ENCODE measurements at regions not wholly inside any gene's neighbourhood (a gene's known extent, or its start where the extent isn't known, plus 50 kb on each side); places are given as distances from the start of the nearest gene placed in this dataset.

DNA sequence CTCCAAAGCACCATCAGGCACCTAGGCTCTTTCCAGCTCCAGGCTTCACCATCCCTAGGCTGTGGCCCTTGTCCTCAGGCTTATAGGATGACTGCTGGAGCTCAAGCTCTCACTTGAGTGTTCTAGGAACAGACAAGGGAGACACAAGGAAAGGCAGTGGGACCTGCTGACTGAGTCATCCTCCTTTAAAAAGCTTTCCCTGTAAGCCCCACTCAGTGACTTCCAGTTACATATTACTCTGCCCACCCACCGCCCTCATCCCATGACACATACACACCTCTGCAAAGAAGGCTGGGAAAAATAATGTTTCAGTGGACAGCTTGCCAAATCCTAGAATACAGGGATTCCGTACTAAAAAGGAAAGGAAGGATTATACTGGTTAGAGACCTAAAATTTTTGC lies 154.2 kb upstream of the ZNF366 start (continued):
- no peak for TF ChIP-seq TBP (IDR thresholded peaks at IDR 0.05; ENCODE audit: low read depth, low read length)
- no peak for TF ChIP-seq SP4 (IDR thresholded peaks at IDR 0.05; ENCODE audit: low read length)
- TF ChIP-seq SRF (IDR thresholded peaks at IDR 0.05; ENCODE audit: low read depth, low read length), result no peak
- no peak for TF ChIP-seq SIN3A (conservative IDR thresholded peaks at IDR 0.05 in 1 of 2, IDR thresholded peaks at IDR 0.05 in 1 of 2; ENCODE audit: low read depth in 1 of 2, low read length in 2 of 2)
- TF ChIP-seq BRCA1 (IDR thresholded peaks at IDR 0.05; ENCODE audit: low read depth, low read length), result no peak
- no peak for TF ChIP-seq HDAC2 (IDR thresholded peaks at IDR 0.05; ENCODE audit: borderline replicate concordance in 1 of 2, low read depth in 2 of 2, low read length in 2 of 2)
- no peak for TF ChIP-seq SP2 (IDR thresholded peaks at IDR 0.05; ENCODE audit: low read length)
- no peak for TF ChIP-seq CHD1 (IDR thresholded peaks at IDR 0.05; ENCODE audit: low read depth, low read length)
- no peak for TF ChIP-seq POLR2AphosphoS5 (IDR thresholded peaks at IDR 0.05; ENCODE audit: low read depth, low read length)
- TF ChIP-seq KDM5A (IDR thresholded peaks at IDR 0.05; ENCODE audit: low read length), result no peak
- TF ChIP-seq ASH2L (IDR thresholded peaks at IDR 0.05; ENCODE audit: low read length), result no peak
- no peak for TF ChIP-seq SP1 (IDR thresholded peaks at IDR 0.05; ENCODE audit: low read depth, low read length)
- TF ChIP-seq, protein P1, sequence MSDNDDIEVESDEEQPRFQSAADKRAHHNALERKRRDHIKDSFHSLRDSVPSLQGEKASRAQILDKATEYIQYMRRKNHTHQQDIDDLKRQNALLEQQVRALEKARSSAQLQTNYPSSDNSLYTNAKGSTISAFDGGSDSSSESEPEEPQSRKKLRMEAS (IDR thresholded peaks at IDR 0.05), result no peak
- no peak for TF ChIP-seq GTF2F1 (IDR thresholded peaks at IDR 0.05; ENCODE audit: borderline replicate concordance, low read depth, low read length)
- TF ChIP-seq RFX5 (IDR thresholded peaks at IDR 0.05; ENCODE audit: borderline replicate concordance, low read depth, low read length), result no peak
- TF ChIP-seq EP300 (IDR thresholded peaks at IDR 0.05; ENCODE audit: borderline replicate concordance in 1 of 2, low read depth in 2 of 2, low read length in 2 of 2), result no peak
- TF ChIP-seq KDM4A (IDR thresholded peaks at IDR 0.05; ENCODE audit: low read depth, low read length, severe bottlenecking), result no peak

Measured in H1 (cell line).